Progenitor cell of endocrine pancreas (in vitro differentiated cells): ENCODE measurements at regions not wholly inside any gene's neighbourhood (a gene's known extent, or its start where the extent isn't known, plus 50 kb on each side); places are given as distances from the start of the nearest gene placed in this dataset.

Source experiments
- DNase-seq: peaks from one replicate; pipeline ENCODE4 v3.0.0; 2021; ENCODE audit warnings: low spot score; ENCODE audit not compliant: unreplicated experiment
- H3K27ac Mint-ChIP-seq: 2 replicates; pipeline ENCODE4 v1.8.0; 2021; ENCODE audit warnings: mild to moderate bottlenecking, moderate library complexity, mixed read lengths
- H3K27me3 Mint-ChIP-seq: 2 replicates; pipeline ENCODE4 v1.8.0; 2021; ENCODE audit warnings: mixed read lengths
- H3K36me3 Mint-ChIP-seq: 2 replicates; pipeline ENCODE4 v1.8.0; 2022; ENCODE audit warnings: mixed read lengths; ENCODE audit not compliant: insufficient read depth
- H3K4me1 Mint-ChIP-seq: 2 replicates; pipeline ENCODE4 v1.8.0; 2021; ENCODE audit warnings: low read depth, mixed read lengths
- H3K4me3 Mint-ChIP-seq: 2 replicates; pipeline ENCODE4 v1.8.0; 2021; ENCODE audit warnings: low read depth, mild to moderate bottlenecking, moderate library complexity, mixed read lengths
- H3K9me3 Mint-ChIP-seq: 2 replicates; pipeline ENCODE4 v1.8.0; 2021; ENCODE audit warnings: low read depth, mixed read lengths
- CTCF ChIP-seq: fragments of 200-600 bp; sonication (generic); IDR thresholded peaks from one replicate; pipeline ENCODE4 v1.5.0; 2021; ENCODE audit warnings: antibody characterized with exemption, mild to moderate bottlenecking; ENCODE audit not compliant: unreplicated experiment

- H3K4me1 Mint-ChIP-seq = peaks cover 16% of the 10 kb centered on the region
- no peak for TF ChIP-seq CTCF
- no peak overlapping the region for H3K4me3 Mint-ChIP-seq
- peaks cover 19% of the 10 kb centered on the region for H3K9me3 Mint-ChIP-seq
- no peak for DNase-seq
- peaks cover 3% of the 10 kb centered on the region for H3K36me3 Mint-ChIP-seq
- no peak overlapping the region for H3K27ac Mint-ChIP-seq
- no peaks in the 10 kb centered on the region for H3K27me3 Mint-ChIP-seq
Measured at GRCh38 chr2:85939131-85939530, 50.3 kb upstream of the ST3GAL5 start.
